Liver (tissue), 3 donors: ENCODE measurements at regions not wholly inside any gene's neighbourhood (a gene's known extent, or its start where the extent isn't known, plus 50 kb on each side); places are given as distances from the start of the nearest gene placed in this dataset.

Experiments used
- CTCF ChIP-seq: fragments of 150-350 bp; IDR thresholded peaks from 2 replicates; pipeline ENCODE4 v1.5.1; 2017; ENCODE audit warnings: improper control_type of control experiment, low read depth, low read length; ENCODE audit not compliant: missing input control
- GABPA ChIP-seq, 2 donors: IDR thresholded peaks in 1 of 2; conservative IDR thresholded peaks in 1 of 2; 2 replicates each; pipeline ENCODE4 v1.6.1; 2016; ENCODE audit warnings: antibody characterized with exemption in 2 of 2, mild to moderate bottlenecking in 1 of 2, moderate library complexity in 1 of 2
- HNF4G ChIP-seq: IDR thresholded peaks from 2 replicates; pipeline ENCODE4 v1.6.1; 2016; ENCODE audit warnings: antibody characterized with exemption
- JUND ChIP-seq, 2 donors: IDR thresholded peaks; 2 replicates each; pipeline ENCODE4 v1.6.1; 2016; ENCODE audit warnings: antibody characterized with exemption in 2 of 2
- NR2F2 ChIP-seq: IDR thresholded peaks from 2 replicates; pipeline ENCODE4 v1.6.1; 2016; ENCODE audit warnings: antibody characterized with exemption
- RAD21 ChIP-seq, 2 donors: IDR thresholded peaks; 2 replicates each; pipeline ENCODE4 v1.6.1; 2016; ENCODE audit warnings: antibody characterized with exemption in 2 of 2, mild to moderate bottlenecking in 2 of 2
- RXRA ChIP-seq, 2 donors: IDR thresholded peaks; 2 replicates each; pipeline ENCODE4 v1.6.1; 2017 to 2018; ENCODE audit warnings: antibody characterized with exemption in 2 of 2, mild to moderate bottlenecking in 1 of 2
- TAF1 ChIP-seq: conservative IDR thresholded peaks from 2 replicates; pipeline ENCODE4 v1.6.1; 2016; ENCODE audit warnings: antibody characterized with exemption, mild to moderate bottlenecking
- YY1 ChIP-seq: IDR thresholded peaks from 2 replicates; pipeline ENCODE4 v1.6.1; 2016; ENCODE audit warnings: antibody characterized with exemption, mild to moderate bottlenecking
- ZBTB33 ChIP-seq: IDR thresholded peaks from 2 replicates; pipeline ENCODE4 v1.6.1; 2016; ENCODE audit warnings: antibody characterized with exemption
- TF ChIP-seq, protein P1 (sequence below): IDR thresholded peaks from 2 replicates; pipeline ENCODE4 v1.6.1; 2016; ENCODE audit warnings: antibody characterized with exemption, mild to moderate bottlenecking
- TF ChIP-seq, protein P2 (sequence below): IDR thresholded peaks from 2 replicates; pipeline ENCODE4 v1.6.1; 2016; ENCODE audit warnings: antibody characterized with exemption
- donor health status: healthy.
- donor health status: healthy.

DNA sequence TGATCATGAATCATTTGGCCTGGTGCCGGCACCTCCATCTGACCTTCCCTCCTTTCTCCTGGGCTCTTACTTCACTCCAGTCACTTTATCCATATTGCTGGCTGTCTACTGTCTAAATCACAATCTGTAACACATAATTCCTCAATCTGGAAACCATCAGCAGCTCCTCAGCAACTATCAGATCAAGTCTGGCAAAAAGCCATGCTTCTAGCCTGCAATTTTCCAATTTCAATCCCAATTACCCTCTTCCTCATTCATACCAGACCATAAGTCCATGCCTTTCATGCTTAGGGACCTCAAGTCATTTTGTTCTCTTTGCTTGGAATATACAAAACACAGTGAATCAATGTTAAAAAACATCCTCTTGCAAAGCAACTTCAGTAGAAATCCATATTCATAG lies 882.8 kb upstream of the ANO3 start:
- TF ChIP-seq ZBTB33 (no peak), CTCF (no peak), RAD21 (IDR thresholded peaks at IDR 0.05) (no peak), GABPA (IDR thresholded peaks at IDR 0.05 in 1 of 2, conservative IDR thresholded peaks at IDR 0.05 in 1 of 2) (no peak), TAF1 (no peak), JUND (IDR thresholded peaks at IDR 0.05) (no peak), NR2F2 (no peak), HNF4G (no peak), YY1 (no peak), RXRA (IDR thresholded peaks at IDR 0.05) (no peak)
- TF ChIP-seq, protein P1, sequence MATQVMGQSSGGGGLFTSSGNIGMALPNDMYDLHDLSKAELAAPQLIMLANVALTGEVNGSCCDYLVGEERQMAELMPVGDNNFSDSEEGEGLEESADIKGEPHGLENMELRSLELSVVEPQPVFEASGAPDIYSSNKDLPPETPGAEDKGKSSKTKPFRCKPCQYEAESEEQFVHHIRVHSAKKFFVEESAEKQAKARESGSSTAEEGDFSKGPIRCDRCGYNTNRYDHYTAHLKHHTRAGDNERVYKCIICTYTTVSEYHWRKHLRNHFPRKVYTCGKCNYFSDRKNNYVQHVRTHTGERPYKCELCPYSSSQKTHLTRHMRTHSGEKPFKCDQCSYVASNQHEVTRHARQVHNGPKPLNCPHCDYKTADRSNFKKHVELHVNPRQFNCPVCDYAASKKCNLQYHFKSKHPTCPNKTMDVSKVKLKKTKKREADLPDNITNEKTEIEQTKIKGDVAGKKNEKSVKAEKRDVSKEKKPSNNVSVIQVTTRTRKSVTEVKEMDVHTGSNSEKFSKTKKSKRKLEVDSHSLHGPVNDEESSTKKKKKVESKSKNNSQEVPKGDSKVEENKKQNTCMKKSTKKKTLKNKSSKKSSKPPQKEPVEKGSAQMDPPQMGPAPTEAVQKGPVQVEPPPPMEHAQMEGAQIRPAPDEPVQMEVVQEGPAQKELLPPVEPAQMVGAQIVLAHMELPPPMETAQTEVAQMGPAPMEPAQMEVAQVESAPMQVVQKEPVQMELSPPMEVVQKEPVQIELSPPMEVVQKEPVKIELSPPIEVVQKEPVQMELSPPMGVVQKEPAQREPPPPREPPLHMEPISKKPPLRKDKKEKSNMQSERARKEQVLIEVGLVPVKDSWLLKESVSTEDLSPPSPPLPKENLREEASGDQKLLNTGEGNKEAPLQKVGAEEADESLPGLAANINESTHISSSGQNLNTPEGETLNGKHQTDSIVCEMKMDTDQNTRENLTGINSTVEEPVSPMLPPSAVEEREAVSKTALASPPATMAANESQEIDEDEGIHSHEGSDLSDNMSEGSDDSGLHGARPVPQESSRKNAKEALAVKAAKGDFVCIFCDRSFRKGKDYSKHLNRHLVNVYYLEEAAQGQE = no peak
- TF ChIP-seq, protein P2, sequence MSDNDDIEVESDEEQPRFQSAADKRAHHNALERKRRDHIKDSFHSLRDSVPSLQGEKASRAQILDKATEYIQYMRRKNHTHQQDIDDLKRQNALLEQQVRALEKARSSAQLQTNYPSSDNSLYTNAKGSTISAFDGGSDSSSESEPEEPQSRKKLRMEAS = no peak
